ENCODE measurements at regions not wholly inside any gene's neighbourhood (a gene's known extent, or its start where the extent isn't known, plus 50 kb on each side); places are given as distances from the start of the nearest gene placed in this dataset.

GRCh38 chr4:136838607-136839006 is 693.7 kb downstream of the PCDH18 start:
- Histone ChIP-seq H3K4me1 (ENCODE audit: control insufficient read depth in 1 of 2, insufficient read depth in 2 of 2, low read length in 2 of 2) (no peaks in the 10 kb centered on the region), H3K36me3 (replicated peaks in 1 of 2; ENCODE audit: control insufficient read depth in 1 of 2, insufficient read depth in 2 of 2, low read length in 2 of 2) (no peaks in the 10 kb centered on the region), H3K79me2 (ENCODE audit: insufficient read depth, low read length) (no peaks in the 10 kb centered on the region), H3K9ac (ENCODE audit: insufficient read depth, low read length, poor library complexity, severe bottlenecking) (no peak overlapping the region), H3K27ac (ENCODE audit: low read depth in 1 of 2, low read length in 2 of 2) (no peak overlapping the region), H4K20me1 (ENCODE audit: insufficient read depth, low read length) (no peaks in the 10 kb centered on the region), H3K27me3 (ENCODE audit: control insufficient read depth in 2 of 2, insufficient read depth in 2 of 2, low read length in 2 of 2) (no peaks in the 10 kb centered on the region), H3K9me3 (replicated peaks in 1 of 2; ENCODE audit: control insufficient read depth in 1 of 2, insufficient read depth in 1 of 2, low read length in 2 of 2) (peaks cover 0 to 3% of the 10 kb centered on the region in 2 donors), H3K4me3 (replicated peaks in 1 of 3; ENCODE audit: low read depth in 2 of 3, low read length in 3 of 3) (no peak overlapping the region), H2AFZ (ENCODE audit: insufficient read depth, low read depth, low read length, poor library complexity, severe bottlenecking) (no peak overlapping the region), H3K4me2 (replicated peaks; ENCODE audit: extremely low read depth, low read length, poor library complexity, severe bottlenecking) (no peak overlapping the region)
- Mint-ChIP-seq H3K27ac (no peak overlapping the region), H3K4me1 (no peaks in the 10 kb centered on the region), H3K27me3 (ENCODE audit: low read depth in 3 of 3) (peaks cover 0 to 2% (median 1%) of the 10 kb centered on the region in 3 donors), H3K9me3 (peaks cover 0 to 8% (median 3%) of the 10 kb centered on the region in 7 donors), H3K4me3 (no peak overlapping the region), H3K36me3 (no peaks in the 10 kb centered on the region)
- TF ChIP-seq CTCF (IDR thresholded peaks at IDR 0.05): no peak
- intact Hi-C loops (cut with micrococcal nuclease): no loop called here
- no peak for DNase-seq

- Mint-ChIP-seq H3K27me3 (ENCODE audit: low read depth in 3 of 3) (no peaks in the 10 kb centered on the region), H3K4me3 (no peak overlapping the region), H3K9me3 (peaks cover 0 to 3% (median 0%) of the 10 kb centered on the region in 7 donors), H3K4me1 (no peaks in the 10 kb centered on the region), H3K27ac (no peak overlapping the region), H3K36me3 (no peaks in the 10 kb centered on the region)
- Histone ChIP-seq H3K79me2 (ENCODE audit: insufficient read depth, low read length) (no peaks in the 10 kb centered on the region), H4K20me1 (ENCODE audit: insufficient read depth, low read length) (no peaks in the 10 kb centered on the region), H3K36me3 (replicated peaks in 1 of 2; ENCODE audit: control insufficient read depth in 1 of 2, insufficient read depth in 2 of 2, low read length in 2 of 2) (no peaks in the 10 kb centered on the region), H3K4me3 (replicated peaks in 1 of 3; ENCODE audit: low read depth in 2 of 3, low read length in 3 of 3) (no peak overlapping the region), H3K27ac (ENCODE audit: low read depth in 1 of 2, low read length in 2 of 2) (no peak overlapping the region), H3K27me3 (ENCODE audit: control insufficient read depth in 2 of 2, insufficient read depth in 2 of 2, low read length in 2 of 2) (no peaks in the 10 kb centered on the region), H2AFZ (ENCODE audit: insufficient read depth, low read depth, low read length, poor library complexity, severe bottlenecking) (no peak overlapping the region), H3K9me3 (replicated peaks in 1 of 2; ENCODE audit: control insufficient read depth in 1 of 2, insufficient read depth in 1 of 2, low read length in 2 of 2) (no peaks in the 10 kb centered on the region), H3K4me1 (ENCODE audit: control insufficient read depth in 1 of 2, insufficient read depth in 2 of 2, low read length in 2 of 2) (no peaks in the 10 kb centered on the region), H3K4me2 (replicated peaks; ENCODE audit: extremely low read depth, low read length, poor library complexity, severe bottlenecking) (no peak overlapping the region), H3K9ac (ENCODE audit: insufficient read depth, low read length, poor library complexity, severe bottlenecking) (no peak overlapping the region)
- intact Hi-C loops (cut with micrococcal nuclease): no loop called here
- no peak for TF ChIP-seq CTCF (IDR thresholded peaks at IDR 0.05)
- no CpG with 5 or more reads among the region's 3 CpGs for WGBS (ENCODE audit: insufficient coverage)
- no peak for DNase-seq
Measured at GRCh38 chr4:136831553-136831952, 700.7 kb downstream of the PCDH18 start.
